ENCODE measurements at regions not wholly inside any gene's neighbourhood (a gene's known extent, or its start where the extent isn't known, plus 50 kb on each side); places are given as distances from the start of the nearest gene placed in this dataset.

GRCh38 chr6:94698773-94699172 is 878.6 kb upstream of the MANEA start:
- no peak for TF ChIP-seq POLR2AphosphoS5 (IDR thresholded peaks at IDR 0.05; ENCODE audit: insufficient read depth in 1 of 2, low read depth in 1 of 2)
- TF ChIP-seq, protein P1, sequence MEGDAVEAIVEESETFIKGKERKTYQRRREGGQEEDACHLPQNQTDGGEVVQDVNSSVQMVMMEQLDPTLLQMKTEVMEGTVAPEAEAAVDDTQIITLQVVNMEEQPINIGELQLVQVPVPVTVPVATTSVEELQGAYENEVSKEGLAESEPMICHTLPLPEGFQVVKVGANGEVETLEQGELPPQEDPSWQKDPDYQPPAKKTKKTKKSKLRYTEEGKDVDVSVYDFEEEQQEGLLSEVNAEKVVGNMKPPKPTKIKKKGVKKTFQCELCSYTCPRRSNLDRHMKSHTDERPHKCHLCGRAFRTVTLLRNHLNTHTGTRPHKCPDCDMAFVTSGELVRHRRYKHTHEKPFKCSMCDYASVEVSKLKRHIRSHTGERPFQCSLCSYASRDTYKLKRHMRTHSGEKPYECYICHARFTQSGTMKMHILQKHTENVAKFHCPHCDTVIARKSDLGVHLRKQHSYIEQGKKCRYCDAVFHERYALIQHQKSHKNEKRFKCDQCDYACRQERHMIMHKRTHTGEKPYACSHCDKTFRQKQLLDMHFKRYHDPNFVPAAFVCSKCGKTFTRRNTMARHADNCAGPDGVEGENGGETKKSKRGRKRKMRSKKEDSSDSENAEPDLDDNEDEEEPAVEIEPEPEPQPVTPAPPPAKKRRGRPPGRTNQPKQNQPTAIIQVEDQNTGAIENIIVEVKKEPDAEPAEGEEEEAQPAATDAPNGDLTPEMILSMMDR (IDR thresholded peaks at IDR 0.05): no peak
